Stimulated activated CD8-positive, alpha-beta memory T cell treated with anti-CD3 and anti-CD28 coated beads, Interleukin-7, amount 100 ng/mL, for 24 hours (primary cell): ENCODE measurements at regions not wholly inside any gene's neighbourhood (a gene's known extent, or its start where the extent isn't known, plus 50 kb on each side); places are given as distances from the start of the nearest gene placed in this dataset.
"Not testable (repeated sequence)": the region's sequence is repeated elsewhere in the genome, so short reads cannot be mapped to it uniquely, and the experiment has no call there.

Experiments used
- DNase-seq: peaks from one replicate; pipeline ENCODE4 v3.0.0-alpha.2; 2020; ENCODE audit warnings: low read depth

- not testable (repeated sequence) for DNase-seq
These were observed 110.0 kb upstream of the NDUFV2 start for GRCh38 chr18:8992500-8992899.

- DNase-seq = no peak
These were observed 107.9 kb upstream of the NDUFV2 start for GRCh38 chr18:8994603-8995002.

- no peak for DNase-seq
These were observed 107.4 kb upstream of the NDUFV2 start for GRCh38 chr18:8995096-8995495.

- no peak for DNase-seq
These were observed 105.6 kb upstream of the NDUFV2 start for GRCh38 chr18:8996771-8997432.

GRCh38 chr18:8997634-8998033, 104.9 kb upstream of the NDUFV2 start:
- no peak for DNase-seq

- DNase-seq = no peak
These were observed 103.8 kb upstream of the NDUFV2 start for GRCh38 chr18:8998481-8999217.

GRCh38 chr18:8999872-9000271, 102.6 kb upstream of the NDUFV2 start:
- no peak for DNase-seq

GRCh38 chr18:9000733-9001132, 101.8 kb upstream of the NDUFV2 start:
- no peak for DNase-seq

- DNase-seq = no peak
These were observed 101.3 kb upstream of the NDUFV2 start for GRCh38 chr18:9001209-9001608.

- DNase-seq = no peak
These were observed 98.9 kb upstream of the NDUFV2 start for GRCh38 chr18:9003406-9004100.

- DNase-seq = not testable (repeated sequence)
These were observed 98.2 kb upstream of the NDUFV2 start for GRCh38 chr18:9004308-9004707.

GRCh38 chr18:9007700-9008099, 94.8 kb upstream of the NDUFV2 start:
- DNase-seq = not testable (repeated sequence)

GRCh38 chr18:9008200-9008708, 94.2 kb upstream of the NDUFV2 start:
- no peak for DNase-seq

- DNase-seq = no peak
These were observed 93.5 kb upstream of the NDUFV2 start for GRCh38 chr18:9008709-9009635.

- no peak for DNase-seq
These were observed 92.6 kb upstream of the NDUFV2 start for GRCh38 chr18:9009703-9010488.

GRCh38 chr18:9011431-9011830, 91.1 kb upstream of the NDUFV2 start:
- DNase-seq = no peak

GRCh38 chr18:9013926-9014373, 88.5 kb upstream of the NDUFV2 start:
- no peak for DNase-seq

- DNase-seq = no peak
These were observed 86.8 kb upstream of the NDUFV2 start for GRCh38 chr18:9015689-9016088.

- DNase-seq = no peak
These were observed 85.8 kb upstream of the NDUFV2 start for GRCh38 chr18:9016633-9017166.

GRCh38 chr18:9017167-9017904, 85.2 kb upstream of the NDUFV2 start:
- peak; percentile 51 for DNase-seq
